ENCODE measurements at regions not wholly inside any gene's neighbourhood (a gene's known extent, or its start where the extent isn't known, plus 50 kb on each side); places are given as distances from the start of the nearest gene placed in this dataset.

GRCh38 chr3:144058713-144059112 is 87.1 kb downstream of the DIPK2A start:
- TF ChIP-seq, protein P1, sequence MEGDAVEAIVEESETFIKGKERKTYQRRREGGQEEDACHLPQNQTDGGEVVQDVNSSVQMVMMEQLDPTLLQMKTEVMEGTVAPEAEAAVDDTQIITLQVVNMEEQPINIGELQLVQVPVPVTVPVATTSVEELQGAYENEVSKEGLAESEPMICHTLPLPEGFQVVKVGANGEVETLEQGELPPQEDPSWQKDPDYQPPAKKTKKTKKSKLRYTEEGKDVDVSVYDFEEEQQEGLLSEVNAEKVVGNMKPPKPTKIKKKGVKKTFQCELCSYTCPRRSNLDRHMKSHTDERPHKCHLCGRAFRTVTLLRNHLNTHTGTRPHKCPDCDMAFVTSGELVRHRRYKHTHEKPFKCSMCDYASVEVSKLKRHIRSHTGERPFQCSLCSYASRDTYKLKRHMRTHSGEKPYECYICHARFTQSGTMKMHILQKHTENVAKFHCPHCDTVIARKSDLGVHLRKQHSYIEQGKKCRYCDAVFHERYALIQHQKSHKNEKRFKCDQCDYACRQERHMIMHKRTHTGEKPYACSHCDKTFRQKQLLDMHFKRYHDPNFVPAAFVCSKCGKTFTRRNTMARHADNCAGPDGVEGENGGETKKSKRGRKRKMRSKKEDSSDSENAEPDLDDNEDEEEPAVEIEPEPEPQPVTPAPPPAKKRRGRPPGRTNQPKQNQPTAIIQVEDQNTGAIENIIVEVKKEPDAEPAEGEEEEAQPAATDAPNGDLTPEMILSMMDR (IDR thresholded peaks at IDR 0.05), result no peak
- no peak for TF ChIP-seq POLR2A (IDR thresholded peaks at IDR 0.05)

Measured in body of pancreas (tissue), 4 donors.